NT2/D1 (cell line): ENCODE measurements at regions not wholly inside any gene's neighbourhood (a gene's known extent, or its start where the extent isn't known, plus 50 kb on each side); places are given as distances from the start of the nearest gene placed in this dataset.

Experiments used
- SUZ12 ChIP-seq: IDR thresholded peaks from 2 replicates; pipeline ENCODE4 v1.6.1; 2011; ENCODE audit not compliant: insufficient read length, insufficient read depth; ENCODE audit errors: extremely low read depth
- YY1 ChIP-seq: IDR thresholded peaks from 2 replicates; pipeline ENCODE4 v1.6.1; 2011; ENCODE audit not compliant: insufficient read length, insufficient read depth
- ZNF274 ChIP-seq: IDR thresholded peaks from 2 replicates; pipeline ENCODE4 v1.6.1; 2011; ENCODE audit warnings: mild to moderate bottlenecking, low read depth, low read length

DNA sequence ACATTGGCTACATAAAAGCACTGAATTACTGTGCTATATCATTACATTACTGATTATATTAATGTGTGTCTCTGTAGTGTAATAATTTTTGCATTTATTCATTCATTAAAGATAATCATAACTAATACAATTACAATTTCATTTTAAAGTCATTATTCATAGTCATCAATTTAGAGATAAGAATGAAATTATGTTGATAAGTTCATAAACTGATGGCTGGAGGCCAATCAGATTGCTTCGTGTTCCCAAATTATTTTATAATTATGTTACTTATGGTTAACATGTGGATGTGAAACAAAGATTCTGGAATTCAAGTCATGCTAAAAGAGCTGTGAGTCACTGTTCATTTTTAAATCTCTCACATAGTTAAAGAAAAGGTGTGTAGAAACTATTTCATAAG lies 223.4 kb upstream of the HAND2 start:
- no peak for TF ChIP-seq ZNF274
- TF ChIP-seq YY1, result no peak
- no peak for TF ChIP-seq SUZ12
